ENCODE measurements at regions not wholly inside any gene's neighbourhood (a gene's known extent, or its start where the extent isn't known, plus 50 kb on each side); places are given as distances from the start of the nearest gene placed in this dataset.

DNA sequence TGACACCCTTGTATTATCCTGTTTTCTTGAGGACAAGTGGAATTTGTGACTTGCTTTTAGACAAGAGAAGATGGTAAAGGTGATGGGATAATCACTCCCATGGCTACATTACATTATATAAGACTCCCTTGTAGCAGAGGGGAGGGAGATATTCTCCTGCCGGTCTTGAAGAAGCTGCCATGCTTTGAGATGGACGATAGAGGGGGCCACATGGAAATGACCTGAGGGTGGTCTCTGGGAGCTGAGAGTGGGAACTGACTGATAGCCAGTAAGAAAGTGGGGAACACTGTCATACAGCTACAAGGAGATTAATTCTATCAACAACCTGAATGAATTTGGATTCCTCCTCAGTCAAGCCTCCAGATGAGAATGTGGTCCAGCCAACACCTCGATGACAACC lies 540.1 kb downstream of the NTRK3 start:
- Histone ChIP-seq H3K36me3 (replicated peaks; ENCODE audit: low read depth, low read length) (no peaks in the 10 kb centered on the region), H3K4me1 (ENCODE audit: low read length) (no peaks in the 10 kb centered on the region), H2AFZ (ENCODE audit: low read depth, low read length) (no peak overlapping the region), H3K27ac (ENCODE audit: low read length) (no peak overlapping the region), H3K79me2 (ENCODE audit: low read length) (no peaks in the 10 kb centered on the region), H3K27me3 (ENCODE audit: low read depth, low read length) (0 out of 2 replicates have a peak, but pooled peaks cover 4% of the 10 kb centered on the region), H3K4me2 (ENCODE audit: low read length) (no peak overlapping the region), H3K9me3 (ENCODE audit: insufficient read depth, low read length) (no peaks in the 10 kb centered on the region), H4K20me1 (ENCODE audit: insufficient read depth, low read length) (no peaks in the 10 kb centered on the region), H3K9ac (ENCODE audit: low read length) (no peak overlapping the region), H3K4me3 (ENCODE audit: low read length) (no peak overlapping the region)
- TF ChIP-seq, protein P1, sequence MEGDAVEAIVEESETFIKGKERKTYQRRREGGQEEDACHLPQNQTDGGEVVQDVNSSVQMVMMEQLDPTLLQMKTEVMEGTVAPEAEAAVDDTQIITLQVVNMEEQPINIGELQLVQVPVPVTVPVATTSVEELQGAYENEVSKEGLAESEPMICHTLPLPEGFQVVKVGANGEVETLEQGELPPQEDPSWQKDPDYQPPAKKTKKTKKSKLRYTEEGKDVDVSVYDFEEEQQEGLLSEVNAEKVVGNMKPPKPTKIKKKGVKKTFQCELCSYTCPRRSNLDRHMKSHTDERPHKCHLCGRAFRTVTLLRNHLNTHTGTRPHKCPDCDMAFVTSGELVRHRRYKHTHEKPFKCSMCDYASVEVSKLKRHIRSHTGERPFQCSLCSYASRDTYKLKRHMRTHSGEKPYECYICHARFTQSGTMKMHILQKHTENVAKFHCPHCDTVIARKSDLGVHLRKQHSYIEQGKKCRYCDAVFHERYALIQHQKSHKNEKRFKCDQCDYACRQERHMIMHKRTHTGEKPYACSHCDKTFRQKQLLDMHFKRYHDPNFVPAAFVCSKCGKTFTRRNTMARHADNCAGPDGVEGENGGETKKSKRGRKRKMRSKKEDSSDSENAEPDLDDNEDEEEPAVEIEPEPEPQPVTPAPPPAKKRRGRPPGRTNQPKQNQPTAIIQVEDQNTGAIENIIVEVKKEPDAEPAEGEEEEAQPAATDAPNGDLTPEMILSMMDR (IDR thresholded peaks at IDR 0.05; ENCODE audit: low read depth, low read length): no peak
- TF ChIP-seq EZH2phosphoT487 (IDR thresholded peaks at IDR 0.05; ENCODE audit: low read depth): no peak

DNA sequence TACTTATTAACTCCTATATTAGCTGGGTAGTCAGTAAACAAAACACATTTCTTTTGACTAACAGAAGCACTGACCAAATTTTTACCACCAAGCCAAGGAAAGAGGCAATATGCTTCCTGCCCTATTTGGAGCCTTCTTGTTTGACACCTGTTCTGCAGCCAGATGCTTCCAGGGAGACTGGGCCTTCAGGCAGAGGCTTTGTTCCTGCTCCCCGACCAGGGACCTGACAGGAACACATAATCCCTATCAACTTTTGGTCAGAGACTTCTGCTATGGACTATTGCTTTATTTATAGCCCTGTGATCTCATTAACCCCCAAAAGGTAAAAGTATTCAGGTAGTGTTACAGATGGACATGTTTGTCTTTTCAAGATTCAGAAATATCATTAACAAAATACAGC lies 541.3 kb downstream of the NTRK3 start:
- H3K4me3 ChIP-seq (ENCODE audit: low read length): no peak overlapping the region
- H3K36me3 ChIP-seq (replicated peaks; ENCODE audit: low read depth, low read length): no peaks in the 10 kb centered on the region

DNA sequence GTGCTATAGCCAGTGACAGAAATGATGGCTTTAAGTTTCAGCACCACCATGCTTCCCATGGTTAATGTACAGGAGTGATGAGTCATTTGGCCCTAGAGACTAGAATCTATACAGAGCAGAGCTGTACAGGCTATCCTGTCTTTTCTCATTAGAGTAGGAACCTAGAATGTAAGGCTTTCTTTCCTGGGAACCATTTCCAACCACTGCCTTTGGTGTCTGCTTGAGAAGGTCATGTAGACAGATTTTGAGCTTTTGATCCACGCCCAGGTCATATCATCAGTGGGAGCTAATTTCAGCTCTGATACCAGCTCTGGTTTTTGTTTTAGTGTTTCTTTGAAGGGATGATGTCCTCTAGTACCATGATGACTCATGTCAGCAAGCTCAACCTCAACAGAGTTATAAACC lies 543.1 kb downstream of the NTRK3 start:
- Histone ChIP-seq H3K36me3 (replicated peaks; ENCODE audit: low read depth, low read length) (no peaks in the 10 kb centered on the region), H4K20me1 (ENCODE audit: insufficient read depth, low read length) (no peaks in the 10 kb centered on the region), H3K9me3 (ENCODE audit: insufficient read depth, low read length) (no peaks in the 10 kb centered on the region), H3K27me3 (ENCODE audit: low read depth, low read length) (0 out of 2 replicates have a peak, but pooled peaks cover 4% of the 10 kb centered on the region), H3K4me2 (ENCODE audit: low read length) (no peak overlapping the region), H3K4me1 (ENCODE audit: low read length) (no peaks in the 10 kb centered on the region), H3K27ac (ENCODE audit: low read length) (no peak overlapping the region), H3K9ac (ENCODE audit: low read length) (no peak overlapping the region), H3K4me3 (ENCODE audit: low read length) (no peak overlapping the region), H3K79me2 (ENCODE audit: low read length) (no peaks in the 10 kb centered on the region), H2AFZ (ENCODE audit: low read depth, low read length) (no peak overlapping the region)
- TF ChIP-seq, protein P1 (IDR thresholded peaks at IDR 0.05; ENCODE audit: low read depth, low read length): no peak

More for the DNA sequence above, 541.3 kb downstream of the NTRK3 start:
- TF ChIP-seq, protein P1 (IDR thresholded peaks at IDR 0.05; ENCODE audit: low read depth, low read length): no peak
- TF ChIP-seq EZH2phosphoT487 (IDR thresholded peaks at IDR 0.05; ENCODE audit: low read depth): no peak
- no peaks in the 10 kb centered on the region for H3K9me3 ChIP-seq (ENCODE audit: insufficient read depth, low read length)
- no peaks in the 10 kb centered on the region for H3K4me1 ChIP-seq (ENCODE audit: low read length)
- no peak overlapping the region for H2AFZ ChIP-seq (ENCODE audit: low read depth, low read length)
- H4K20me1 ChIP-seq (ENCODE audit: insufficient read depth, low read length): no peaks in the 10 kb centered on the region
- no peak overlapping the region for H3K4me2 ChIP-seq (ENCODE audit: low read length)
- no peak overlapping the region for H3K9ac ChIP-seq (ENCODE audit: low read length)
- no peak overlapping the region for H3K27ac ChIP-seq (ENCODE audit: low read length)
- H3K79me2 ChIP-seq (ENCODE audit: low read length): no peaks in the 10 kb centered on the region
- 0 out of 2 replicates have a peak, but pooled peaks cover 4% of the 10 kb centered on the region for H3K27me3 ChIP-seq (ENCODE audit: low read depth, low read length)

DNA sequence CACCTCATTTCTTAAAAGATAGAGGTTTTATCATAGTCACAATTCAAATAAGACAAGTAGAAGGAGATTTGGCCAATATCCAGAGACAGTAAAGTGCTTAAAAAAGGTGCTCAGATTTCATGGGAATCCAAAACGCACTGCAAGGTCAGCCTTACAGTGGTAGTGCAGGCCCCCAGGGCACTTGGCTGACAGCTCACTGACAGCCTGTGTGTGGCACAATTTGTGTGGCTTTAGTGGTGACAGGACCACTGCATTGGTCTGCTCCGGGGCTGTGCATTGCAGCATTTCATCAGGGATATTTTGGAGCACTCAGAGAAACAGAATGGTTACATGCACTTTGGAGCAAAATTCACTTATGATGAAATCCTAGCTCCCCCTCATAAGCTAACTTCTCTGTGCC lies 544.3 kb downstream of the NTRK3 start:
- Histone ChIP-seq H3K9ac (ENCODE audit: low read length) (no peak overlapping the region), H2AFZ (ENCODE audit: low read depth, low read length) (no peak overlapping the region), H4K20me1 (ENCODE audit: insufficient read depth, low read length) (no peaks in the 10 kb centered on the region), H3K79me2 (ENCODE audit: low read length) (no peaks in the 10 kb centered on the region), H3K27ac (ENCODE audit: low read length) (no peak overlapping the region), H3K4me1 (ENCODE audit: low read length) (no peaks in the 10 kb centered on the region), H3K4me2 (ENCODE audit: low read length) (no peak overlapping the region), H3K9me3 (ENCODE audit: insufficient read depth, low read length) (no peaks in the 10 kb centered on the region), H3K36me3 (replicated peaks; ENCODE audit: low read depth, low read length) (no peaks in the 10 kb centered on the region), H3K4me3 (ENCODE audit: low read length) (no peak overlapping the region), H3K27me3 (ENCODE audit: low read depth, low read length) (0 out of 2 replicates have a peak, but pooled peaks cover 3% of the 10 kb centered on the region)
- TF ChIP-seq EZH2phosphoT487 (IDR thresholded peaks at IDR 0.05; ENCODE audit: low read depth): no peak
- TF ChIP-seq, protein P1 (IDR thresholded peaks at IDR 0.05; ENCODE audit: low read depth, low read length): no peak
